H1 (cell line): ENCODE measurements at regions not wholly inside any gene's neighbourhood (a gene's known extent, or its start where the extent isn't known, plus 50 kb on each side); places are given as distances from the start of the nearest gene placed in this dataset.

Source experiments
- CTCF ChIA-PET: fragments of 300-600 bp; sonication (Branson Sonifier 250); formaldehyde crosslinking; loops from one replicate; lab custom pipeline; 2021; ENCODE audit not compliant: partially characterized antibody; lab: Charles Lee
- POLR2A ChIA-PET: fragments of 300-600 bp; sonication (Branson Sonifier 250); formaldehyde crosslinking; loops from one replicate; lab custom pipeline; 2021; ENCODE audit warnings: inconsistent platforms; ENCODE audit not compliant: partially characterized antibody; lab: Charles Lee
- DNase-seq, 2 experiments: peaks; one replicate each; pipeline versions ENCODE4 v3.0.0 to v3.0.0-alpha.2; 2010 to 2022; ENCODE audit warnings: low spot score in 2 of 2, low read depth in 1 of 2, mixed read lengths in 1 of 2
- FAIRE-seq: peaks from 2 replicates; lab custom pipeline; 2011; peaks lifted over from hg19 to GRCh38; lab: Jason Lieb, UNC
- H2AFZ ChIP-seq: 2 replicates; pipeline ENCODE4 v1.8.1; 2012; ENCODE audit warnings: low read length, inconsistent platforms
- H2AK5ac ChIP-seq: 2 replicates; pipeline ENCODE4 v1.6.1; 2013; ENCODE audit warnings: low read depth, low read length
- H2BK120ac ChIP-seq: replicated peaks from 2 replicates; pipeline ENCODE3; 2013; ENCODE audit warnings: low read depth, low read length, inconsistent platforms
- H2BK12ac ChIP-seq: 2 replicates; pipeline ENCODE4 v1.6.1; 2013; ENCODE audit warnings: low read depth, low read length
- H2BK15ac ChIP-seq: 2 replicates; pipeline ENCODE4 v1.6.1; 2013; ENCODE audit warnings: low read length
- H2BK20ac ChIP-seq: 2 replicates; pipeline ENCODE4 v1.6.1; 2013; ENCODE audit warnings: low read length
- H2BK5ac ChIP-seq: 2 replicates; pipeline ENCODE4 v1.6.1; 2013; ENCODE audit warnings: low read depth, low read length
- H3K14ac ChIP-seq: 2 replicates; pipeline ENCODE4 v1.6.1; 2013; ENCODE audit warnings: inconsistent platforms; ENCODE audit not compliant: insufficient read length
- H3K18ac ChIP-seq: 2 replicates; pipeline ENCODE4 v1.6.1; 2013; ENCODE audit warnings: low read length; ENCODE audit errors: extremely low read depth
- H3K23ac ChIP-seq: 2 replicates; pipeline ENCODE4 v1.6.1; 2013; ENCODE audit warnings: inconsistent platforms; ENCODE audit not compliant: insufficient read length
- H3K23me2 ChIP-seq: 2 replicates; pipeline ENCODE4 v1.6.1; 2013; ENCODE audit warnings: low read depth, low read length
- H3K27ac ChIP-seq: 2 replicates; pipeline ENCODE4 v1.6.1; 2011; ENCODE audit warnings: low read depth, low read length, inconsistent platforms
- H3K27me3 ChIP-seq, 4 experiments: replicated peaks in 1 of 4; 1 replicate in 1 of 4; 2 replicates in 3 of 4; pipeline versions ENCODE4 v1.6.1 to v1.8.1; 2011 to 2013; ENCODE audit warnings: low read length in 3 of 4, mild to moderate bottlenecking in 3 of 4, inconsistent platforms in 2 of 4, mixed read lengths in 2 of 4, moderate library complexity in 1 of 4; ENCODE audit not compliant: control insufficient read depth in 3 of 4, insufficient read depth in 3 of 4; ENCODE audit errors: extremely low read depth in 1 of 4
- H3K36me3 ChIP-seq, 4 experiments: 2 replicates each; pipeline versions ENCODE4 v1.6.1 to v1.8.1; 2011 to 2013; ENCODE audit warnings: mild to moderate bottlenecking in 4 of 4, low read length in 3 of 4, moderate library complexity in 2 of 4, control low read depth in 1 of 4, inconsistent platforms in 1 of 4; ENCODE audit not compliant: insufficient read depth in 4 of 4, control insufficient read depth in 2 of 4
- H3K4ac ChIP-seq: replicated peaks from 2 replicates; pipeline ENCODE3; 2013; ENCODE audit warnings: low read length, low read depth, mixed read lengths, inconsistent platforms; ENCODE audit not compliant: insufficient read length
- H3K4me1 ChIP-seq, 4 experiments: replicated peaks in 1 of 4; 1 replicate in 1 of 4; 2 replicates in 3 of 4; pipeline versions ENCODE4 v1.6.1 to v1.8.1; 2011 to 2013; ENCODE audit warnings: low read length in 3 of 4, inconsistent platforms in 2 of 4, mixed read lengths in 1 of 4; ENCODE audit not compliant: insufficient read depth in 4 of 4, control insufficient read depth in 3 of 4
- H3K4me2 ChIP-seq, 2 experiments: 2 replicates each; pipeline versions ENCODE4 v1.6.1 to v1.8.1; 2011 to 2013; ENCODE audit warnings: low read depth in 2 of 2, low read length in 2 of 2, control low read depth in 1 of 2, inconsistent platforms in 1 of 2, mild to moderate bottlenecking in 1 of 2; ENCODE audit not compliant: insufficient read depth in 1 of 2
- H3K4me3 ChIP-seq, 4 experiments: fragments of 200-600, 300-600 bp in 1 of 4; sonication (generic), shearing (Covaris generic), sonication (Bioruptor Twin) in 1 of 4; 2 replicates each; pipeline versions ENCODE4 v1.5.1 to v1.8.1; 2011 to 2016; ENCODE audit warnings: low read length in 4 of 4, low read depth in 3 of 4, control low read depth in 2 of 4, inconsistent platforms in 2 of 4, mild to moderate bottlenecking in 2 of 4, mixed read lengths in 1 of 4, moderate library complexity in 1 of 4; ENCODE audit not compliant: insufficient read depth in 2 of 4; ENCODE audit errors: extremely low read depth in 1 of 4
- H3K56ac ChIP-seq: replicated peaks from 2 replicates; pipeline ENCODE3; 2013; ENCODE audit warnings: low read depth, mild to moderate bottlenecking, mixed read lengths, low read length, inconsistent platforms; ENCODE audit not compliant: insufficient read length
- H3K79me1 ChIP-seq: 2 replicates; pipeline ENCODE4 v1.6.1; 2013; ENCODE audit warnings: low read depth, low read length, control low read depth
- H3K79me2 ChIP-seq, 2 experiments: 2 replicates each; pipeline versions ENCODE4 v1.6.1 to v1.8.1; 2012 to 2013; ENCODE audit warnings: low read length in 2 of 2, mild to moderate bottlenecking in 2 of 2, inconsistent platforms in 1 of 2; ENCODE audit not compliant: insufficient read depth in 2 of 2, control insufficient read depth in 1 of 2
- H3K9ac ChIP-seq, 4 experiments: replicated peaks in 1 of 4; 1 replicate in 1 of 4; 2 replicates in 3 of 4; pipeline versions ENCODE4 v1.6.1 to v1.8.1; 2011 to 2013; ENCODE audit warnings: low read depth in 3 of 4, low read length in 3 of 4, control low read depth in 2 of 4, mild to moderate bottlenecking in 2 of 4, moderate library complexity in 2 of 4, inconsistent platforms in 1 of 4; ENCODE audit errors: extremely low read depth in 1 of 4
- H3K9me3 ChIP-seq, 2 experiments: 2 replicates each; pipeline versions ENCODE4 v1.6.1 to v1.8.1; 2012 to 2013; ENCODE audit warnings: mild to moderate bottlenecking in 2 of 2, moderate library complexity in 2 of 2, control low read depth in 1 of 2, inconsistent platforms in 1 of 2, low read depth in 1 of 2, low read length in 1 of 2, mixed read lengths in 1 of 2; ENCODE audit not compliant: insufficient read depth in 2 of 2
- H4K20me1 ChIP-seq, 2 experiments: replicated peaks in 1 of 2; 2 replicates each; pipeline versions ENCODE3 to v1.8.1; 2011 to 2013; ENCODE audit warnings: inconsistent platforms in 2 of 2, low read length in 2 of 2, mild to moderate bottlenecking in 1 of 2; ENCODE audit not compliant: insufficient read depth in 2 of 2, control insufficient read depth in 1 of 2
- H4K5ac ChIP-seq: 2 replicates; pipeline ENCODE4 v1.6.1; 2013; ENCODE audit warnings: low read length, low read depth, mixed read lengths, inconsistent platforms; ENCODE audit not compliant: insufficient read length
- H4K8ac ChIP-seq: 2 replicates; pipeline ENCODE4 v1.8.0; 2013; ENCODE audit warnings: mild to moderate bottlenecking, moderate library complexity, low read length, inconsistent platforms; ENCODE audit not compliant: insufficient read depth; ENCODE audit errors: extremely low read depth
- H4K91ac ChIP-seq: replicated peaks from 2 replicates; pipeline ENCODE3; 2013; ENCODE audit warnings: low read length, mixed read lengths, inconsistent platforms; ENCODE audit not compliant: insufficient read length
- BRCA1 ChIP-seq: IDR thresholded peaks from 2 replicates; pipeline ENCODE4 v1.6.1; 2012; ENCODE audit warnings: low read depth, low read length, improper control_type of control experiment
- CTBP2 ChIP-seq: IDR thresholded peaks from 2 replicates; pipeline ENCODE4 v1.7.0; 2011; ENCODE audit warnings: borderline replicate concordance, mild to moderate bottlenecking, moderate library complexity, mixed read lengths, low read length; ENCODE audit not compliant: insufficient read depth, insufficient read length
- JUN ChIP-seq: IDR thresholded peaks from 2 replicates; pipeline ENCODE4 v1.6.1; 2011; ENCODE audit warnings: low read depth, mild to moderate bottlenecking, improper control_type of control experiment, low read length
- KDM4A ChIP-seq: IDR thresholded peaks from one replicate; pipeline ENCODE4 v1.7.1; 2012; ENCODE audit warnings: low read depth, mild to moderate bottlenecking, moderate library complexity, low read length, inconsistent platforms; ENCODE audit not compliant: severe bottlenecking
- MAFK ChIP-seq: IDR thresholded peaks from 2 replicates; pipeline ENCODE4 v1.6.1; 2012; ENCODE audit warnings: low read depth, mild to moderate bottlenecking, improper control_type of control experiment, low read length
- NANOG ChIP-seq: IDR thresholded peaks from 2 replicates; pipeline ENCODE4 v1.6.1; 2011; ENCODE audit warnings: low read length, low read depth, mild to moderate bottlenecking, inconsistent platforms; ENCODE audit not compliant: insufficient read depth, poor library complexity, severe bottlenecking
- POLR2AphosphoS5 ChIP-seq: IDR thresholded peaks from 2 replicates; pipeline ENCODE4 v1.6.1; 2011; ENCODE audit warnings: low read depth, low read length
- SP1 ChIP-seq: IDR thresholded peaks from 2 replicates; pipeline ENCODE4 v1.6.1; 2011; ENCODE audit warnings: low read depth, low read length
- SP2 ChIP-seq: IDR thresholded peaks from 2 replicates; pipeline ENCODE4 v1.6.1; 2012; ENCODE audit warnings: mild to moderate bottlenecking, low read length, inconsistent platforms
- SRF ChIP-seq: IDR thresholded peaks from 2 replicates; pipeline ENCODE4 v1.6.1; 2011; ENCODE audit warnings: mild to moderate bottlenecking, low read depth, low read length, moderate library complexity
- USF2 ChIP-seq: IDR thresholded peaks from 2 replicates; pipeline ENCODE4 v1.6.1; 2011; ENCODE audit warnings: low read length, improper control_type of control experiment
- YY1 ChIP-seq: IDR thresholded peaks from 2 replicates; pipeline ENCODE4 v1.6.1; 2011; ENCODE audit warnings: low read depth, mild to moderate bottlenecking, low read length
- WGBS, 2 experiments: shearing (Covaris generic) in 1 of 2; methylation state at CpG; one replicate each; pipeline versions ENCODE4 v1.1.6 to v1.1.7; 2013 to 2015; ENCODE audit warnings: low lambda C conversion rate in 2 of 2, mixed read lengths in 2 of 2, inconsistent platforms in 1 of 2, low coverage in 1 of 2, missing lambda C conversion rate in 1 of 2; ENCODE audit not compliant: insufficient replicate concordance in 2 of 2, insufficient coverage in 1 of 2, insufficient read length in 1 of 2; ENCODE audit errors: extremely low coverage in 1 of 2, missing lambda C conversion rate in 1 of 2; 5-methylcytosine and 5-hydroxymethylcytosine counted together

- WGBS, 2 experiments, result 94% methylated on average over 4 of the region's 4 CpGs; no CpG with 5 or more reads in 1 of the 2 experiments
- Histone ChIP-seq H3K23ac (no peak overlapping the region), H4K8ac (no peak overlapping the region), H2BK5ac (no peak overlapping the region), H3K4me2 (no peak overlapping the region), H3K79me2 (no peaks in the 10 kb centered on the region), H4K5ac (no peak overlapping the region), H2BK15ac (no peak overlapping the region), H3K9me3 (no peaks in the 10 kb centered on the region), H3K27me3 (no peaks in the 10 kb centered on the region), H2BK120ac (no peak overlapping the region), H3K4me3 (no peak overlapping the region), H3K79me1 (no peaks in the 10 kb centered on the region), H4K20me1 (no peaks in the 10 kb centered on the region), H4K91ac (no peak overlapping the region), H3K18ac (no peak overlapping the region), H3K4ac (no peak overlapping the region), H3K56ac (no peak overlapping the region), H3K14ac (no peak overlapping the region), H2BK12ac (no peak overlapping the region), H3K23me2 (no peaks in the 10 kb centered on the region), H2BK20ac (no peak overlapping the region), H2AFZ (no peak overlapping the region), H3K36me3 (no peaks in the 10 kb centered on the region), H3K4me1 (no peaks in the 10 kb centered on the region), H3K27ac (no peak overlapping the region), H2AK5ac (no peak overlapping the region), H3K9ac (no peak overlapping the region)
- FAIRE-seq (no peak), DNase-seq (no peak)
- ChIA-PET POLR2A (no interaction called here), CTCF (interaction anchor here (0.9 to 1.1 kb wide), 2 partner anchors 13 to 14 kb away, joined by 3 read pairs; no protein-coding TSS in a partner anchor)
- TF ChIP-seq SRF (no peak), KDM4A (no peak), POLR2AphosphoS5 (no peak), JUN (no peak), SP1 (no peak), MAFK (no peak), YY1 (no peak), CTBP2 (no peak), SP2 (no peak), NANOG (no peak), USF2 (no peak), BRCA1 (no peak)
Measured at GRCh38 chr1:228876187-228876586, 140.9 kb downstream of the RHOU start.
